Lung microvascular endothelial cell (primary cell): ENCODE measurements at regions not wholly inside any gene's neighbourhood (a gene's known extent, or its start where the extent isn't known, plus 50 kb on each side); places are given as distances from the start of the nearest gene placed in this dataset.
A peak's percentile ranks its signal among the peaks of the same experiment; 100 is the strongest.
"Not testable (repeated sequence)": the region's sequence is repeated elsewhere in the genome, so short reads cannot be mapped to it uniquely, and the experiment has no call there.

ENCODE experiments used
- DNase-seq, 2 donors: peaks; one replicate each; pipeline versions ENCODE4 v3.0.0 to v3.0.0-alpha.2; 2010; ENCODE audit warnings: low read depth in 2 of 2

- DNase-seq, result no peak
Observed at GRCh38 chr6:56807326-56807988, 147.4 kb upstream of the BEND6 start.

GRCh38 chr6:56806368-56806767, 148.5 kb upstream of the BEND6 start:
- no peak for DNase-seq

- DNase-seq, result peak; percentile 38 to 88
Observed at GRCh38 chr6:56804996-56805395, 149.9 kb upstream of the BEND6 start.

GRCh38 chr6:56803594-56803993, 151.3 kb upstream of the BEND6 start:
- no peak for DNase-seq

GRCh38 chr6:56802584-56802983, 152.3 kb upstream of the BEND6 start:
- peak; percentile 82 to 94 for DNase-seq

DNA sequence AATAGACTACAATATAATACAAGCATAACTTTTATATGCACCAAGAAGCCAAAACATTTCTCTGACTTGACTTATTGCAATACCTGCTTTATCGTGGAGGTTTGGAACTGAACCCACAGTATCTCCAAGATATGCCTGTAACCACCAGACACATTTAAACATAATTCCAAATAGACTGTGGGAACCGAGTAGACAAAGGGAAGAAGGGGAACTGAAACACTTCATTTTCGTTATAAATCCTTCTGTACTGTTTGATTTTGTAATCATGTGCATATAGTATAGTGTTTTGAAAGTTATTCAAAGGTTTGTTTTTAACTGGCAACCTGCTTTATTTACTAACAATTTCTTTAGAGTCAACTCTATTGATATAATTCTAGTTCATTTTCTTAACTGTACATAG, 154.9 kb upstream of the BEND6 start:
- DNase-seq, result no peak

DNA sequence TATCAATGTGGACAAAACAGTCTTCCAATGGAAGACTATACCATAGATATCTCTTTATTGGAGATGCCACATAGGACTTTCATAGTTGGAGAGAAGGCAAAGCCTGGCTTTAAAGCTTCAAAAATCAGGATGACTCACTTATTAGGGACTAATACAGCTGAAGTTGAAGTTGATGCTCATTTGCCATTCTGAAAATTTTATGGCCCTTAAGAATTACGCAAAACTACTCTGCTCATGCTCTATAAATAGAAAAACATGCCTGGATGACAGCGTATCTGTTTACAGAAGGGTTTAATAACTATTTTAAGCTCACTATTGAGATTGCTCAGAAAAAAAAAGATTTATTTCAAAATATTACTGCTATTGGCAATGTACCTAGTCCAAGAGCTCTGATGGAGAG, 155.5 kb upstream of the DST start:
- DNase-seq, result no peak

GRCh38 chr6:56796196-56796532, 153.5 kb upstream of the DST start:
- DNase-seq, result peak in 1 of 2 donors; percentile 40

DNA sequence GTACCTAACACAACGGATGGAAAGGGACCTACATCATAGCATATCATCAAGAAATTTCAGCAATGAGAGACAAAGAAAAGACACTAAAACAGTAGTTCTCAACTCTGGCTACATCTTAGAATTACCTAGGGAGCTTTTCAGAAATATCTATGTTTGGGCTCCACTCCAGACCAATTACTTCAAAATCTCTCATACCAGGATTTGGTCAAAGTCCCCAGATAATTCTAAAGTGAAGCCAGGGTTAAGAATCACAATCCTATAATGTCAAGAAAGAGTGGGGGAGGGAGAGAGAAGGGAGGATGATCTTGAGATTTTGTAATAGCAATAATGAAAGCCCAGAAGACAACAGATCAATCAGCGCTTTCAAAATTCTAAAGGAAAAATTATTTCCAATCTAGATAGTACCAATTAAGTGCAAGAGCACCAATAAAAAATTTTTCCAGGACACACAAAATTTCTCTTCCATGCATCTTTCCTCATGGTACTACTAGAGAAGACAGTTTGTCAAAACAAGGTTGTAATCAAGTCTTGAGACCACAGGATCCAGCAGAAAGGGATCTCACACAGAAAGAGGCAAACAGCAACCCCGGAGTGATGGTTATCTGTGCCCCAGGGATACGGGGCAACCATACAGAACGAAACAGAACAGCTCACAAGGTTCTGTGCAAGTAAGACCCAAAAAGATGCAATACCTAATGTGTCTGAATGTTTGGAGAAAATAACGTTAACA, 152.9 kb upstream of the DST start:
- DNase-seq, result no peak

- DNase-seq, result no peak
Observed at GRCh38 chr6:56794421-56794820, 151.7 kb upstream of the DST start.

- no peak for DNase-seq
Observed at GRCh38 chr6:56793938-56794337, 151.2 kb upstream of the DST start.

DNA sequence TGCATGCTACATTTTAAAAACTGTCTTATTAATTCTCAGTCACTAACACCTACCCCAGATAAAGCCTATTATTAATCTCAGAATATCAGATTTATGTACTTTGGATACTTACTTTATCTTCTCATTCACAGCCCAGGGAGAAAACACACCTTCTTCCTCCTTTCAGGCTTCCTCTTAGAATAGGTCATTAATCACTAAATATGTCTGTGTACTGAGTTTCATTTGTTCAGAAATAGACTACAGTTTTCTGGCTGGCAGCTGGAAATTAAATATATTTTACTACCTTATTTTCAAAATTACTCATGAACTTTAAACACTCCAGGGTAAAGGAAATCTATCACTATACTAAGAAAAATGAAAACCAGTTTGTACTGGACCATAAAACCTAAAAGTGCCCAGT, 147.7 kb upstream of the DST start:
- DNase-seq, result peak in 1 of 2 donors; percentile 44

- peak in 1 of 2 donors; percentile 59 for DNase-seq
Observed at GRCh38 chr6:56789879-56790278, 147.2 kb upstream of the DST start.

DNA sequence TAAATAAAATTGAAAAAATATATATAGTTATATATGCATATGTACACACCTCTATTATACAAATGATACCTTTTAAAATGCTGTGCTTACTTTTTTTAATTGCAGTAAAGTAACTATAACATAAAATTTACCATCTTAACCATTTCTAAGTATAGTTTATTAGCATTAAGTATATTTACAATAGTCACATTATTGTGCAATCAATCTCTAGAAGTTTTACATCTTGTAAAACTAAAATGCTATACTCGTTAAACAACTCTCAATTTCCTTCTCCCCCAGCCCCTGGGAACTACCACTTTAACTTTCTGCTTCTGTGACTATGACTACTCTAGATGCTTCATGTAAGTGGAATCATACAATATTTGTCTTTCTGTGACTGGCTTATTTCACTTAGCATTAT, 146.7 kb upstream of the DST start:
- DNase-seq, result no peak

- no peak for DNase-seq
Observed at GRCh38 chr6:56787209-56787608, 144.5 kb upstream of the DST start.

DNA sequence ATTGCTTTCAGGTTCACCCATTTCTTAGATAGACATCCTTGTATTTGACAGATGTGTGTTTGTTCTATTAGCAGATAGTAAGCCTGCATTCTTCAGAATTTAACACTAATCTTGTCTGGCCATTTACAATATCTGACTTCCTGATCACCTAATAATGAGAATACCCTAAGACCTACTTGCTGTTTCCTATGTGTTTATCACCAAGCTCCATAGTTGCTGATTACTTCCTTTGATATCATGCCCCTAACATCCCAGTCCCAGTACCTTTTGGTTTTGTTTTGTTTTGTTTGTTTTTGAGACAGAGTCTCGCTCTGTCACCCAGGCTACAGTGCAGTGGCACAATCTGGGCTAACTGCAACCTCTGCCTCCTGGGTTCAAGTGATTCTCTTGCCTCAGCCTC, 143.6 kb upstream of the DST start:
- DNase-seq, result peak in 1 of 2 donors; percentile 52

DNA sequence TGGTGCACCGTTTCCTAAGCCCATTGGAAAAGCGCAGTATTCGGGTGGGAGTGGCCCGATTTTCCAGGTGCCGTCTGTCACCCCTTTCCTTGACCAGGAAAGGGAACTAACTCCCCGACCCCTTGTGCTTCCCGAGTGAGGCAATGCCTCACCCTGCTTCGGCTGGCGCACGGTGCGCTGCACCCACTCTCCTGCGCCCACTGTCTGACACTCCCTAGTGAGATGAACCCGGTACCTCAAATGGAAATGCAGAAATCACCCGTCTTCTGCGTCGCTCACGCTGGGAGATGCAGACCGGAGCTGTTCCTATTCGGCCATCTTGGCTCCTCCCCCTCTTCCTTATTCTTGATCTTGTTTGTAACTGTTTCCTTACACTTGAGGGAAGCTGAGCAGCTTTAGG, 142.8 kb upstream of the DST start:
- DNase-seq, result not testable (repeated sequence)

DNA sequence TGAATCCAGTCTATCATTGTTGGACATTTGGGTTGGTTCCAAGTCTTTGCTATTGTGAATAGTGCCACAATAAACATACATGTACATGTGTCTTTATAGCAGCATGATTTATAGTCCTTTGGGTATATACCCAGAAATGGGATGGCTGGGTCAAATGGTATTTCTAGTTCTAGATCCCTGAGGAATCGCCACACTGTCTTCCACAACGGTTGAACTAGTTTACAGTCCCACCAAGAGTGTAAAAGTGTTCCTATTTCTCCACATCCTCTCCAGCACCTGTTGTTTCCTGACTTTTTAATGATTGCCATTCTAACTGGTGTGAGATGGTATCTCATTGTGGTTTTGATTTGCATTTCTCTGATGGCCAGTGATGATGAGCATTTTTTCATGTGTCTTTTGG, 137.4 kb upstream of the DST start:
- not testable (repeated sequence) for DNase-seq

DNA sequence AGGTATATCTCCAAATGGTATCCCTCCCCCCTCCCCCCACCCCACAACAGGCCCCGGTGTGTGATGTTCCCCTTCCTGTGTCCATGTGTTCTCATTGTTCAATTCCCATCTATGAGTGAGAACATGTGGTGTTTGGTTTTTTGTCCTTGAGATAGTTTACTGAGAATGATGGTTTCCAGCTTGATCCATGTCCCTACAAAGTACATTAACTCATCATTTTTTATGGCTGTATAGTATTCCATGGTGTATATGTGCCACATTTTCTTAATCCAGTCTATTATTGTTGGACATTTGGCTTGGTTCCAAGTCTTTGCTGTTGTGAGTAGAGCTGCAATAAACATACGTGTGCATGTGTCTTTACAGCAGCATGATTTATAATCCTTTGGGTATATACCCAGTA, 135.8 kb upstream of the DST start:
- not testable (repeated sequence) for DNase-seq

DNA sequence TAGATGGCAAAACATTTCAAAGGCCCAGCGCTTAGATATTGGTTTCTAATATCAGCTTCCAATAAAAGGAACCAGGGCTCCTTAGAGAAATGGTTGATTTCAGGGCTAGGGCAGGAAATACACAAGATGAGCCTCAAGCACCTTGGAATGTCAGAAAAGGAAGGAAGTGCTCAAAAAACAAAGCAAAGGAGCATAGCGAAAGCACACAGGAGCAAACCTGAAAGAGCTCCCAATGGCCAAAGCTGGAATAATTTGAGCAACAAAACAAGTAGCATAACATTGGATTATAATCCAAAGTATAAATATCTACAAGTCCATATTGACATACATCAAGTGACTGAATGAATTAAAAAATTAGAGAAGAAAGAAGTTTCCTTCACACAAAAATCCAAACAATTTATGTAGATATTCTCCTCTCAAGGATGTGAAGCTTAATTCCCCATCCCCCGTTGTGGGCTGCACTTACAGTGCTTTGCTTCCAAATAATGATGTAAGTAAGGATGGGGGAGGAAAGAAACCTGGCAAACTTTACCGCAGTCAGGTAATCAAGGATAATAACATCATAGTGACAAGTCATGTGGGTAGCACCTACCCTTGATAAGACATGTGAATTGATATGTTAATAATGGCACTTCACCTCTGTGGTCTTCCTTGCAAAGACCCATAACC, 132.9 kb upstream of the DST start:
- DNase-seq, result peak in 1 of 2 donors; percentile 48

GRCh38 chr6:56772737-56773184, 130.1 kb upstream of the DST start:
- DNase-seq, result peak; percentile 26 to 81

DNA sequence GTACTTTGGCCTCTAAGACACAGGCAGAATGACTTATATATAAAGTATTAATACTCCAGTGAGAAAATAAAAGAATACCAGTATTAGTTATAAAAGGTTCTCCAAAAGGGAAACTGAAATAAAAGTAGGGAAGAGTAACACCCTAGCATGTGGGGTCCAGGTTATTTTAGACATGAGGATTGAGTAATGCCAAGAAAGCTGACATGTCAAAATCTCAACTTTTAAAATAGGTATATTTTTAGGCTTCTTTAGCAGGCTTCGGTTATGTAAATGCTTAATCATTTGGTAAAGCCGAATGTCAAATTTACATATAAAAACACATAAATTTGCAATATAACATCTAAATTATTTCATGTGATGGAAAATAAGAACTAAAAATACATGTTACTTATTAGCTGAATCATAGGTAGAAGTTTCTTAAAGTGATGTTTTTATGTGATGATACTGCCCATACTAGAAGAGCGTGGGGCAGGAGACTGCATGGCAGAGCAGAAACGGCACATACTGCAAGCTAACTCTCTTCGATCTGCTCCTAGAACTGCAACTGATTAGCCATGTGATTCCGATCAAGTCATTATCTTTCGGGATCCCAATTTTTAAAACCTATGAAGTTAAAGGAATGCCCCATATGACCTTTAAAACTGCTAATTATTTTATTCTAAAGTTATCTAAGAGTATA, 129.4 kb upstream of the DST start:
- no peak for DNase-seq
